ENCODE measurements at regions not wholly inside any gene's neighbourhood (a gene's known extent, or its start where the extent isn't known, plus 50 kb on each side); places are given as distances from the start of the nearest gene placed in this dataset.

DNA sequence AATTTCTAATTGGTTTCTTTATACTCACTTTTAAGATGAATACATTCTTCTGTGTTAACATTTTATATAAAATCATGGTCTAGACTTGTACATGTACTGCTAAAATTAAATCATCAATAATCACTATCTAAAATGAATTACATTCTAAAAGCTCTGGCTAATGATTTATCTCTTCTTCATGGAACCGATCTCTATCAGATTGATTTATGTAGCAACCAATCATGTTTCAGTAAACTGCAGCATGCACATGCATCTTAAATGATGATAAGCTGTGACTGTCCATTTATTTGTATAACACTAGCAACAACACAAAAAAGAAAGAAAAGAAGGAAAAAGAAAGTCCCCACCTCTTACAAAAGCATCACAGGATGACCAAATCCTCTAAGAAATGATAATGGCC is 669.2 kb downstream of the NR2F1-AS1 start (continued):
- TF ChIP-seq ZNF532 (CRISPR knock-in tag; IDR thresholded peaks at IDR 0.05; ENCODE audit: borderline replicate concordance) (no peak), ETV6 (CRISPR knock-in tag; IDR thresholded peaks at IDR 0.05) (no peak)
- TF ChIP-seq, protein P1, sequence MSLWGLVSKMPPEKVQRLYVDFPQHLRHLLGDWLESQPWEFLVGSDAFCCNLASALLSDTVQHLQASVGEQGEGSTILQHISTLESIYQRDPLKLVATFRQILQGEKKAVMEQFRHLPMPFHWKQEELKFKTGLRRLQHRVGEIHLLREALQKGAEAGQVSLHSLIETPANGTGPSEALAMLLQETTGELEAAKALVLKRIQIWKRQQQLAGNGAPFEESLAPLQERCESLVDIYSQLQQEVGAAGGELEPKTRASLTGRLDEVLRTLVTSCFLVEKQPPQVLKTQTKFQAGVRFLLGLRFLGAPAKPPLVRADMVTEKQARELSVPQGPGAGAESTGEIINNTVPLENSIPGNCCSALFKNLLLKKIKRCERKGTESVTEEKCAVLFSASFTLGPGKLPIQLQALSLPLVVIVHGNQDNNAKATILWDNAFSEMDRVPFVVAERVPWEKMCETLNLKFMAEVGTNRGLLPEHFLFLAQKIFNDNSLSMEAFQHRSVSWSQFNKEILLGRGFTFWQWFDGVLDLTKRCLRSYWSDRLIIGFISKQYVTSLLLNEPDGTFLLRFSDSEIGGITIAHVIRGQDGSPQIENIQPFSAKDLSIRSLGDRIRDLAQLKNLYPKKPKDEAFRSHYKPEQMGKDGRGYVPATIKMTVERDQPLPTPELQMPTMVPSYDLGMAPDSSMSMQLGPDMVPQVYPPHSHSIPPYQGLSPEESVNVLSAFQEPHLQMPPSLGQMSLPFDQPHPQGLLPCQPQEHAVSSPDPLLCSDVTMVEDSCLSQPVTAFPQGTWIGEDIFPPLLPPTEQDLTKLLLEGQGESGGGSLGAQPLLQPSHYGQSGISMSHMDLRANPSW (CRISPR knock-in tag; conservative IDR thresholded peaks at IDR 0.05; ENCODE audit: low read depth), result no peak

DNA sequence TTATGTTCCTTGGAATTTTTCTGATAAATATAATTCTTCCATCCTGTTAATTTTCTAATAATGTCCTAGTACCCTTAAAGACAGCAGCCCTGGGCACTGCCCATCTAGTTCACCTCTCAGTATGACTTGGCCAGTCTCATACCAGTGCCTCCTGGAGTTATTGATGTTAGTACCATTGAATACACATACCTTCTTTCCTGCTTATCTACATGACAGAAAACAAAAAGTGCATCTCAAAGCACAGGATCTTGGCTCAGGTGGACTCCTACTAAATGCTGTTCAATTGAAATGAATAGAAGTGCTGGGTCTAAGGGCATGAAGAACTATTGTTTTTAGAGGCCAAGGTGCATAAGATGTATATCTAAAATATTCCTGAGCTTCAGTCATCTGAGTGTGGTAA is 669.7 kb downstream of the NR2F1-AS1 start:
- CTCF ChIA-PET, result no interaction called here
- no peaks in the 10 kb centered on the region for H3K36me3 Mint-ChIP-seq

GRCh38 chr5:92909602-92909962 is 671.4 kb downstream of the NR2F1-AS1 start:
- peaks cover 5% of the 10 kb centered on the region; the same call in 1 of the 2 replicates for H3K9me3 Mint-ChIP-seq
- ChIA-PET CTCF (interaction anchor here (0.6 to 2.6 kb wide), 24 partner anchors 10 to 1984 kb away, joined by 3 to 15 read pairs (median 3); no protein-coding TSS in a partner anchor), POLR2A (no interaction called here)
- no peak overlapping the region for H3K4me3 Mint-ChIP-seq
- H3K4me1 Mint-ChIP-seq, result peaks cover 41% of the 10 kb centered on the region
- DNase-seq (ENCODE audit: low spot score) (peak; percentile 65), ATAC-seq (peak; percentile 85)
- TF ChIP-seq TEAD1 (CRISPR knock-in tag; IDR thresholded peaks at IDR 0.05) (no peak), CTCF (IDR thresholded peaks at IDR 0.05) (peak; percentile 60)
- H3K27ac Mint-ChIP-seq, result no peak overlapping the region
- H3K36me3 Mint-ChIP-seq, result no peaks in the 10 kb centered on the region
- no peaks in the 10 kb centered on the region for H3K27me3 Mint-ChIP-seq (ENCODE audit: low read depth)

More for the DNA sequence above, 669.7 kb downstream of the NR2F1-AS1 start:
- TF ChIP-seq, protein P2, sequence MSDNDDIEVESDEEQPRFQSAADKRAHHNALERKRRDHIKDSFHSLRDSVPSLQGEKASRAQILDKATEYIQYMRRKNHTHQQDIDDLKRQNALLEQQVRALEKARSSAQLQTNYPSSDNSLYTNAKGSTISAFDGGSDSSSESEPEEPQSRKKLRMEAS (CRISPR knock-in tag; IDR thresholded peaks at IDR 0.05), result no peak
- TF ChIP-seq NFE2L1 (CRISPR knock-in tag; IDR thresholded peaks at IDR 0.05) (no peak), TEAD1 (CRISPR knock-in tag; IDR thresholded peaks at IDR 0.05) (peak; percentile 33; the same call in 1 of the 2 replicates)
- DNase-seq (ENCODE audit: low spot score) (no peak), ATAC-seq (peak; percentile 50)
- Mint-ChIP-seq H3K9me3 (peaks cover 5% of the 10 kb centered on the region; the same call in 1 of the 2 replicates), H3K27ac (peak overlapping the region; percentile 4; the same call in 1 of the 2 replicates), H3K4me3 (no peak overlapping the region; the same call in 1 of the 2 replicates), H3K27me3 (ENCODE audit: low read depth) (no peaks in the 10 kb centered on the region), H3K4me1 (peaks cover 41% of the 10 kb centered on the region)
- POLR2A ChIA-PET, result no interaction called here

- Mint-ChIP-seq H3K4me1 (peaks cover 41% of the 10 kb centered on the region), H3K27me3 (ENCODE audit: low read depth) (no peaks in the 10 kb centered on the region), H3K9me3 (peaks cover 3% of the 10 kb centered on the region; the same call in 1 of the 2 replicates), H3K4me3 (no peak overlapping the region), H3K36me3 (no peaks in the 10 kb centered on the region), H3K27ac (no peak overlapping the region)
- ChIA-PET CTCF (interaction anchor here (0.6 to 2.6 kb wide), 25 partner anchors 9 to 1984 kb away, joined by 3 to 15 read pairs (median 3); no protein-coding TSS in a partner anchor), POLR2A (no interaction called here)
- peak; percentile 38 for ATAC-seq
- DNase-seq (ENCODE audit: low spot score), result no peak
- no peak for TF ChIP-seq TCF7 (CRISPR knock-in tag; IDR thresholded peaks at IDR 0.05; ENCODE audit: low read depth)
- TF ChIP-seq ZBTB21 (CRISPR knock-in tag; IDR thresholded peaks at IDR 0.05; ENCODE audit: borderline replicate concordance), result no peak
- TF ChIP-seq NR3C1 (CRISPR knock-in tag; conservative IDR thresholded peaks at IDR 0.05; ENCODE audit: low read depth), result no peak
- no peak for TF ChIP-seq ATF2 (CRISPR knock-in tag; IDR thresholded peaks at IDR 0.05; ENCODE audit: borderline replicate concordance, low read depth)
- TF ChIP-seq, protein P3, sequence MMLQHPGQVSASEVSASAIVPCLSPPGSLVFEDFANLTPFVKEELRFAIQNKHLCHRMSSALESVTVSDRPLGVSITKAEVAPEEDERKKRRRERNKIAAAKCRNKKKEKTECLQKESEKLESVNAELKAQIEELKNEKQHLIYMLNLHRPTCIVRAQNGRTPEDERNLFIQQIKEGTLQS (CRISPR knock-in tag; conservative IDR thresholded peaks at IDR 0.05), result no peak
- TF ChIP-seq ZNF423 (CRISPR knock-in tag; IDR thresholded peaks at IDR 0.05), result no peak
- TF ChIP-seq, protein P4, sequence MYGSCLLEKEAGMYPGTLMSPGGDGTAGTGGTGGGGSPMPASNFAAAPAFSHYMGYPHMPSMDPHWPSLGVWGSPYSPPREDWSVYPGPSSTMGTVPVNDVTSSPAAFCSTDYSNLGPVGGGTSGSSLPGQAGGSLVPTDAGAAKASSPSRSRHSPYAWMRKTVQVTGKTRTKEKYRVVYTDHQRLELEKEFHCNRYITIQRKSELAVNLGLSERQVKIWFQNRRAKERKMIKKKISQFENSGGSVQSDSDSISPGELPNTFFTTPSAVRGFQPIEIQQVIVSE (CRISPR knock-in tag; IDR thresholded peaks at IDR 0.05; ENCODE audit: borderline replicate concordance), result no peak
- TF ChIP-seq, protein P5, sequence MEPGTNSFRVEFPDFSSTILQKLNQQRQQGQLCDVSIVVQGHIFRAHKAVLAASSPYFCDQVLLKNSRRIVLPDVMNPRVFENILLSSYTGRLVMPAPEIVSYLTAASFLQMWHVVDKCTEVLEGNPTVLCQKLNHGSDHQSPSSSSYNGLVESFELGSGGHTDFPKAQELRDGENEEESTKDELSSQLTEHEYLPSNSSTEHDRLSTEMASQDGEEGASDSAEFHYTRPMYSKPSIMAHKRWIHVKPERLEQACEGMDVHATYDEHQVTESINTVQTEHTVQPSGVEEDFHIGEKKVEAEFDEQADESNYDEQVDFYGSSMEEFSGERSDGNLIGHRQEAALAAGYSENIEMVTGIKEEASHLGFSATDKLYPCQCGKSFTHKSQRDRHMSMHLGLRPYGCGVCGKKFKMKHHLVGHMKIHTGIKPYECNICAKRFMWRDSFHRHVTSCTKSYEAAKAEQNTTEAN (CRISPR knock-in tag; IDR thresholded peaks at IDR 0.05), result no peak
- no peak for TF ChIP-seq TEAD1 (CRISPR knock-in tag; IDR thresholded peaks at IDR 0.05)
These were observed 671.9 kb downstream of the NR2F1-AS1 start for GRCh38 chr5:92908952-92909601.
